ENCODE measurements at regions not wholly inside any gene's neighbourhood (a gene's known extent, or its start where the extent isn't known, plus 50 kb on each side); places are given as distances from the start of the nearest gene placed in this dataset.
"Not testable (repeated sequence)": the region's sequence is repeated elsewhere in the genome, so short reads cannot be mapped to it uniquely, and the experiment has no call there.

DNA sequence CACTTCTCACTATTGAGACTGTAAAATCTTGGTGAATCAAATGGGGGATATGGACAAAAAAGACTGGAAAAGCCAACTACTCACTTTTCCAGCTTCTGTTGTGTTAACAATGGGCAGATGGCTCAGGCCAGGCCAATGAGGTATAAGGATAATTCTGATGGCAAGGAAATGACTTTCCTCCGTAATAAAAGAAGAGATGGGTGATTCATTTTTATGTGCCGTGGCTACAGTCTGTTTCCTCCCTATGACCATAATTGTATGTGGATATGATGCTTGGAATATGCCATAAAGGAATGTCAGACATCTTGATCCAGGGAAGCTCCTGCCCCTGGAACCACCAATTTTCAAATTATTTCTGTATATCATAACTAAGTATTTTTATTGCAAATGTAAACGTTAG is 406.8 kb downstream of the CCDC85A start:
- ChIA-PET CTCF (no interaction called here), POLR2A (no interaction called here)
- no peaks in the 10 kb centered on the region for H3K36me3 ChIP-seq (ENCODE audit: control insufficient read depth, insufficient read depth, low read length)
- no peaks in the 10 kb centered on the region; the same call in 1 of the 2 replicates for H3K9me3 ChIP-seq (ENCODE audit: control insufficient read depth, insufficient read depth, low read depth, low read length)
- no peak overlapping the region for H3K4me3 ChIP-seq (ENCODE audit: low read depth in 2 of 2, low read length in 2 of 2)
- no TSS peak for BruUV-seq (replicated peaks)
- H3K4me1 ChIP-seq (ENCODE audit: control insufficient read depth, insufficient read depth, low read length): no peaks in the 10 kb centered on the region
- no peak for DNase-seq (ENCODE audit: low read depth, low spot score)
- H3K27me3 ChIP-seq (ENCODE audit: control insufficient read depth, insufficient read depth, low read length): no peaks in the 10 kb centered on the region
- no peak for ATAC-seq
- H3K27ac ChIP-seq (ENCODE audit: low read length): no peak overlapping the region
- TF ChIP-seq, protein P1, sequence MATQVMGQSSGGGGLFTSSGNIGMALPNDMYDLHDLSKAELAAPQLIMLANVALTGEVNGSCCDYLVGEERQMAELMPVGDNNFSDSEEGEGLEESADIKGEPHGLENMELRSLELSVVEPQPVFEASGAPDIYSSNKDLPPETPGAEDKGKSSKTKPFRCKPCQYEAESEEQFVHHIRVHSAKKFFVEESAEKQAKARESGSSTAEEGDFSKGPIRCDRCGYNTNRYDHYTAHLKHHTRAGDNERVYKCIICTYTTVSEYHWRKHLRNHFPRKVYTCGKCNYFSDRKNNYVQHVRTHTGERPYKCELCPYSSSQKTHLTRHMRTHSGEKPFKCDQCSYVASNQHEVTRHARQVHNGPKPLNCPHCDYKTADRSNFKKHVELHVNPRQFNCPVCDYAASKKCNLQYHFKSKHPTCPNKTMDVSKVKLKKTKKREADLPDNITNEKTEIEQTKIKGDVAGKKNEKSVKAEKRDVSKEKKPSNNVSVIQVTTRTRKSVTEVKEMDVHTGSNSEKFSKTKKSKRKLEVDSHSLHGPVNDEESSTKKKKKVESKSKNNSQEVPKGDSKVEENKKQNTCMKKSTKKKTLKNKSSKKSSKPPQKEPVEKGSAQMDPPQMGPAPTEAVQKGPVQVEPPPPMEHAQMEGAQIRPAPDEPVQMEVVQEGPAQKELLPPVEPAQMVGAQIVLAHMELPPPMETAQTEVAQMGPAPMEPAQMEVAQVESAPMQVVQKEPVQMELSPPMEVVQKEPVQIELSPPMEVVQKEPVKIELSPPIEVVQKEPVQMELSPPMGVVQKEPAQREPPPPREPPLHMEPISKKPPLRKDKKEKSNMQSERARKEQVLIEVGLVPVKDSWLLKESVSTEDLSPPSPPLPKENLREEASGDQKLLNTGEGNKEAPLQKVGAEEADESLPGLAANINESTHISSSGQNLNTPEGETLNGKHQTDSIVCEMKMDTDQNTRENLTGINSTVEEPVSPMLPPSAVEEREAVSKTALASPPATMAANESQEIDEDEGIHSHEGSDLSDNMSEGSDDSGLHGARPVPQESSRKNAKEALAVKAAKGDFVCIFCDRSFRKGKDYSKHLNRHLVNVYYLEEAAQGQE (IDR thresholded peaks at IDR 0.05; ENCODE audit: insufficient read depth in 1 of 2, low read depth in 2 of 2, low read length in 1 of 2): no peak
- TF ChIP-seq, protein P2, sequence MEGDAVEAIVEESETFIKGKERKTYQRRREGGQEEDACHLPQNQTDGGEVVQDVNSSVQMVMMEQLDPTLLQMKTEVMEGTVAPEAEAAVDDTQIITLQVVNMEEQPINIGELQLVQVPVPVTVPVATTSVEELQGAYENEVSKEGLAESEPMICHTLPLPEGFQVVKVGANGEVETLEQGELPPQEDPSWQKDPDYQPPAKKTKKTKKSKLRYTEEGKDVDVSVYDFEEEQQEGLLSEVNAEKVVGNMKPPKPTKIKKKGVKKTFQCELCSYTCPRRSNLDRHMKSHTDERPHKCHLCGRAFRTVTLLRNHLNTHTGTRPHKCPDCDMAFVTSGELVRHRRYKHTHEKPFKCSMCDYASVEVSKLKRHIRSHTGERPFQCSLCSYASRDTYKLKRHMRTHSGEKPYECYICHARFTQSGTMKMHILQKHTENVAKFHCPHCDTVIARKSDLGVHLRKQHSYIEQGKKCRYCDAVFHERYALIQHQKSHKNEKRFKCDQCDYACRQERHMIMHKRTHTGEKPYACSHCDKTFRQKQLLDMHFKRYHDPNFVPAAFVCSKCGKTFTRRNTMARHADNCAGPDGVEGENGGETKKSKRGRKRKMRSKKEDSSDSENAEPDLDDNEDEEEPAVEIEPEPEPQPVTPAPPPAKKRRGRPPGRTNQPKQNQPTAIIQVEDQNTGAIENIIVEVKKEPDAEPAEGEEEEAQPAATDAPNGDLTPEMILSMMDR (IDR thresholded peaks at IDR 0.05): no peak
- TF ChIP-seq POLR2AphosphoS5 (IDR thresholded peaks at IDR 0.05; ENCODE audit: low read depth, low read length): no peak
- TF ChIP-seq TCF7L2 (IDR thresholded peaks at IDR 0.05; ENCODE audit: low read depth, low read length): no peak
- no peak for TF ChIP-seq SIN3A (IDR thresholded peaks at IDR 0.05; ENCODE audit: borderline replicate concordance, insufficient read depth, low read depth, low read length)
- intact Hi-C loops (cut with micrococcal nuclease; ENCODE audit: unreplicated experiment) (no loop called here), in situ Hi-C loops (cut with HindIII; ENCODE audit: low pct_unique_long_range_greater_than_20kb, low sequenced_read_pairs) (no loop called here)

DNA sequence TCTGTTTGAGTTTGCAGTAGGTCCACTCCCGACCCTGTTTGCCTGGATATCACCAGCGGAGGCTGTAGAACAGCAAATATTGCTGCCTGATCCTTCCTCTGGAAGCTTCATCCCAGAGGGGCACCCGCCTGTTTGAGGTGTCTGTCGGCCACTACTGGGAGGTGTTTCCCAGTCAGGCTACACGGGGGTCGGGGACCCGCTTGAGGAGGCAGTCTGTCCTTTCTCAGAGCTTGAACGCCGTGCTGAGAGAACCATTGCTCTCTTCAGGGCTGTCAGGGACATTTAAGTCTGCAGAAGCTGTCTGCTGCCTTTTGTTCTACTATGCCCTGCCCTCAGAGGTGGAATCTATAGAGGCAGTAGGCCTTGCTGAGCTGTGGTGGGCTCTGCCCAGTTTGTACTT is 422.3 kb downstream of the CCDC85A start:
- H3K27ac ChIP-seq (ENCODE audit: low read length); DNase-seq (ENCODE audit: low read depth, low spot score); H3K36me3 ChIP-seq (ENCODE audit: control insufficient read depth, insufficient read depth, low read length); intact Hi-C loops (cut with micrococcal nuclease; ENCODE audit: unreplicated experiment); H3K4me3 ChIP-seq (ENCODE audit: low read depth in 2 of 2, low read length in 2 of 2); H3K9me3 ChIP-seq (ENCODE audit: control insufficient read depth, insufficient read depth, low read depth, low read length); H3K4me1 ChIP-seq (ENCODE audit: control insufficient read depth, insufficient read depth, low read length); POLR2A ChIA-PET; CTCF ChIA-PET; BruUV-seq (replicated peaks); H3K27me3 ChIP-seq (ENCODE audit: control insufficient read depth, insufficient read depth, low read length); ATAC-seq; in situ Hi-C loops (cut with HindIII; ENCODE audit: low pct_unique_long_range_greater_than_20kb, low sequenced_read_pairs): not testable (repeated sequence)

DNA sequence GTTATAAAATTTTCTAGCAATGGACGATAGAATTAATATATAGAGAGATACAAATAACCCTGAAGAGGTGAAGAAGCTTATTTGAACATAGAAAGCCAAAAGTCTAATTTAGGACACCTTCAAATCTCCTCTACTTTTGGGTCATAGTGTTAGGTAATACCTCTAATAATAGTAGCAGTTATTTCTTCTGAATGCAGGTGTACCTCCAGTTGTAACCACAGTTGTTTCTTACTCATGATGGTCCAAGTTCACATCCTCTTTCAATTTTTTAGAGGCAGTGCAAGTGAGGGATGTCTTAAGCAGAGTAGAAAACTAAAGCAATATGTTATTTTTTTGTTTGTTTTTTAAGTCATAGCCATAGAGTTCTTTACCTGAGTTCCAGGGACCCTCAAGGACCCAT is 429.5 kb downstream of the CCDC85A start:
- Histone ChIP-seq H3K9me3 (ENCODE audit: control insufficient read depth, insufficient read depth, low read depth, low read length) (no peaks in the 10 kb centered on the region), H3K36me3 (ENCODE audit: control insufficient read depth, insufficient read depth, low read length) (no peaks in the 10 kb centered on the region), H3K27me3 (ENCODE audit: control insufficient read depth, insufficient read depth, low read length) (no peaks in the 10 kb centered on the region), H3K27ac (ENCODE audit: low read length) (no peak overlapping the region), H3K4me1 (ENCODE audit: control insufficient read depth, insufficient read depth, low read length) (no peaks in the 10 kb centered on the region), H3K4me3 (ENCODE audit: low read depth in 2 of 2, low read length in 2 of 2) (no peak overlapping the region)
- TF ChIP-seq, protein P2 (IDR thresholded peaks at IDR 0.05): no peak
- TF ChIP-seq, protein P1 (IDR thresholded peaks at IDR 0.05; ENCODE audit: insufficient read depth in 1 of 2, low read depth in 2 of 2, low read length in 1 of 2): no peak
- TF ChIP-seq SIN3A (IDR thresholded peaks at IDR 0.05; ENCODE audit: borderline replicate concordance, insufficient read depth, low read depth, low read length) (no peak), TCF7L2 (IDR thresholded peaks at IDR 0.05; ENCODE audit: low read depth, low read length) (no peak), POLR2AphosphoS5 (IDR thresholded peaks at IDR 0.05; ENCODE audit: low read depth, low read length) (no peak)
- DNase-seq (ENCODE audit: low read depth, low spot score) (no peak), ATAC-seq (no peak)
- in situ Hi-C loops (cut with HindIII; ENCODE audit: low pct_unique_long_range_greater_than_20kb, low sequenced_read_pairs): no loop called here
- ChIA-PET POLR2A (no interaction called here), CTCF (no interaction called here)
- intact Hi-C loops (cut with micrococcal nuclease; ENCODE audit: unreplicated experiment): no loop called here
- BruUV-seq (replicated peaks): no TSS peak

All from Panc1 (cell line).